AG20443 (cell line): ENCODE measurements at regions not wholly inside any gene's neighbourhood (a gene's known extent, or its start where the extent isn't known, plus 50 kb on each side); places are given as distances from the start of the nearest gene placed in this dataset.
"Not testable (repeated sequence)": the region's sequence is repeated elsewhere in the genome, so short reads cannot be mapped to it uniquely, and the experiment has no call there.

Source experiments
- DNase-seq: peaks from one replicate; pipeline ENCODE4 v3.0.0; 2012; ENCODE audit warnings: low spot score, mixed read lengths

GRCh38 chr10:11403646-11404045, 207.8 kb downstream of the USP6NL start:
- DNase-seq: not testable (repeated sequence)

DNA sequence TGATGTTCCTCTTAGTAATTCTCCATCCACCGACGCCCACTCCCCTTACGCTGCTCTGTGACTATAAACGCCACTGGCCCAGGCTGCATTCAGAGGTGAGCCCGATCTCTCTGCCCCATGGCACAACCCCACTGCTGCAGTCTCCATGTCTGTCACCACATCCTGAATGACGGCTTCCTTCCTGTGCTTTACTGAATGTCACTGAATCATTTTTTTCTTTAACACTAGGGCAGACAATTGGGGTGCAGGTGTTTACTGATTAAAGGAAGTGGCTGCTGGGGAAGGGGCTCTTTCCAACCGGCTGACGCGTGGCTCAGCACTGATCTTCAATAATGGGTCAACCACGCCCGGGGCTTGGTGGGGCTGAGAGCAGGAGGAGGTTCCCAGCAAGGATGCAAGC, 208.3 kb downstream of the USP6NL start:
- DNase-seq: no peak

DNA sequence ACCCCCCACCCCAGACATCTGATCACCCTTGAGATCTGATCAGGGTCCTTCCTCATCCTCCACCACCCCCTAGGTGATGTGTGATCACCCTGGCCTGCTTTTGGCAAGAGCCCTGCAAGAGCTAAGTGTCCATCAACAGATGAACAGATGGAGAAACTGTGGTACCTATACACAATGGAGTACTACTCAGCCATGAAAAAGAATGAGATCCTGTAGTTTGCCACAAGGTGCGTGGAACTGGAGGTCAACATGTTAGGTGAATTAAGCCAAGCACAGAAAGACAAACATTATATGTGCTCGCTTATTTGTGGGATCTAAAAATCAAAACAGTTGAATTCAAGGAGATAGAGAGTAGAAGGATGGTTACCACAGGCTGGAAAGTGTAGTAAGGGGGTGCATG, 209.1 kb downstream of the USP6NL start:
- DNase-seq: no peak

DNA sequence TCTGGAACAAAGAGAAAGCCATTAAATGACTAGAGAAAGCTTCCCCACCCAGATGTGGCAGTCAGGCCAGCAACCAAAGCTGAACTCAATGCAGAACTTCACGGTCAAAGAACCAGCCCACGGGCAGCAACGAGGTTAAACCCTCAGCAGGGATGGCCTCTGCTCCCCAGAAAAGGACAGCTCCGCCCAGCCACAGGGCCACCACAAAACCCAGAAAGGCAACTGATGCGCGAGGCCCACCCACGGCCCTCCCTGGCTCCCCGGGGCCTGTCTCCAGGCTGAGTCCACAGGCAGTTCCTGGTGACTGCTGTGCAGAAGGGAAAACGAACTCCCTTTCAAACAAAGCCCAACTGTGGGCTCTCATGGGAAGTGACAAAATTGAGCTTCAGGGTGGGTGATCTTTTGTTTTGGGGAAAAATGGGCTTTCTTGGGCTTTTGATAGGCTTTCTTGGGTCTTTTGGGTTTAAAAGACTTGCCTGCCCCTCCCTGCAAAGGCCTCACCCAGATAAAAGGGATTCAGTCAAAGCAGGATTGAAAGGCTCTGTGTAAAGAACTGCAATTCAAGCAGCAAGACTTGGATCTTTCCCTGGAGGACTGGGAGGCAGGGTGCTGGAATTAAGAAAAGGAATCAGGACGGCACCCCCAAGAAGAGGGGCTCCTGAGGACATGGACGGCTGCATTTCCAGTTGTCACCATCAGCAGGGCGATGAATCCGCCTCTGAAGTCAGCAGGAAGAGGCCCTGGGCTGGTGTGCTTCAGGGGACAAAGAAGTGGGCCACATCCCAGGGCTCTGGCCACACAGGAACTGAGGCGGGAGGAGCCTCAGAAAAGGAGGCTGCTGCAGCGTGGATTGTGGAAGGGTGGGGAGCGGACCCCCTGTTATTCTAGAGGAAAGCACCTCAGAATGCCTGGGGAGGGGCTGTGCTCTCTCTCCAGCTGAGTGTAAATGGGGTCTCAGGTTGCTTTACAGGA, 209.9 kb downstream of the USP6NL start:
- DNase-seq: no peak

DNA sequence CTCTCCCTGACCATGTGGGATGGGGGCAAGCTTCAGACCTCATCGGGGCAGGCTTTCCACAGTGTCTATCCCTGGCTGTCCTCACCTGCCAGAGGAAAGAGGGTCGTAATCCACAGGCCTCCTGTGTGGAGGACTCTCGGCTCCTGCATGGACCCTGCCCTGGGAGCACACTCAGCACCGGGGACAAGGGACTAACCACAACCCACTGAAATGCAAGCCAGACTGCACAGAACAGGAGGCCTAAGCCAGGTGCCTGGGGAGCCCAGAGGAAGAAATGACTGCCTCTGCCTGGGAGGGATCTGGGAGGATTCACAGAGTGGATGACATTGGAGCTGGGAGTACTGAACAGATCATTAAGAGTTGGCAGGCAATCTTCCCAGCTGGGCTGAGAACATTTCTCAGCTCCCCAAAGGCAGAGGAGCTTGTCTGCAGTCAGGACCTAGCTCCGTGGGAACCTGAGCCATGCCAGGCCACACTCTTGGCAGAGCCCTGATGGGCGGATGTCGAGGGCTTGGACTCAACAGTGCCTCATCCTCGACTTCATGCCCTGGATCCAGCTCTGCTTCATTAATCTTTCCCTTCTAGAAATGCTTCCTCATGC, 213.4 kb downstream of the USP6NL start:
- peak; percentile 48 for DNase-seq

- DNase-seq: no peak
These were observed 214.1 kb downstream of the USP6NL start for GRCh38 chr10:11397077-11397965.

DNA sequence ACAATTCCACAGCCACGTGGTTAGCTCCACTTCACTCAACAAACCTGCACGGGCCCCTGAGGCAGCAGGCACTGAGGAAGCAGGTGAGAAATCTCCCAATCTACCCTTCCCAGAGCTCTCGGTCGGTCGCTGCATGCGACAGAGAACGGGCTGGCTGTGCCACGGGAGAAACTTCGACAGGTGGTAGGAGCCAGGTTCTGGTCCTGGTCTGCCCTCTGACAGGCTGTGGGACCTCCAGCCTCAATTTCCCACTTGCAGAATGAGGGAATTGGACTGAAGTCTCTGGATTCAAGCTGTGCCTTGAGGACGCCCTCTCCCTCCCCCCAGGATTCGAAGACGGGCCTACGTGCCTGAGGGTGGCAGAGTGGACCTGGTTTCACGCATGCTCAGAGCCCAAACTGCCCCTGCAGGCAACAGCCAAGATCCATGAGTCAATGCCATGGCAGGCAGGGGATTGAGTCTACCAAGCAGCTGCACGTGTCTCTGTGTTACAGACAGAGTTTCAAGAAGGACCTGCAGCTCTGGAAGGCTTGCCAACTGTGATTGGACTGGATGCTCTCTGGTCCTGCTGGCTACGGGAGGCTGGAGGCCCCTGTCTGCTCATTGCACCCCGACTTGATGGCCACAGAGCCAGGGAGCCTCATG, 215.0 kb downstream of the USP6NL start:
- no peak for DNase-seq

DNA sequence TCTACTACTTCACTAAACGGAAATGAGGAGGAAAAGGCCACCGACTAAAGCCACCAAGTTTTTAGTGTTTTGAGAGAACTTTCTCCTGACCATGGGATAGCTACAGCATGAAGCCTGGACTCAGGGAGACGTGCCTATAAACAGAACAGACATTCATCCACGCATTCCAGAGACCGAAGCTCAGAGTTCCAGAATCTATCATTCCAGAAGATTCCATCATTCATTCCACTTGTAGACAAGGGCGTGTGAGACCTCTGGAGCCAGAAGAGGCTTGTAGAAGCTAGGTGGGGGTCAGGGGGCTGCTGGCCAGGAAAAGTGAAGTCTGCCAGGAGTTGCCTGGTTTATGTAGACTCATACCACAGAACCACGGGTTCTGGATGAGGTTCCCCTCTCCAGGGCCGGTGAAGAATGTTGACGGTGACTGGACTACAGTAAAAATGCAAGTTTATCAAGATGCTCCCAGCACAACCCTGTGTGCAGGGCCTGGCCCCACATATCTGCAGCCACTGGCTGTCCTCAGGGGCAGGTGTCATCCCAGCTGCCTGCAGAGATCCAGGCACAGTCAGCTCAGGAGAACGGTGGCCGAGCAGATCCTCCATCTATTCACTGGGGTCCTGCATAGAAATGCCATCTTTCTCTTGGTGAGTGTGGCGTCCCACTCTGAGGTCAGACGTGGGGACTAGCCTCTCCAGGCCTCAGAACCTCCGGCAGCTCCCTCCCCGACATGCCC, 215.7 kb downstream of the USP6NL start:
- no peak for DNase-seq

DNA sequence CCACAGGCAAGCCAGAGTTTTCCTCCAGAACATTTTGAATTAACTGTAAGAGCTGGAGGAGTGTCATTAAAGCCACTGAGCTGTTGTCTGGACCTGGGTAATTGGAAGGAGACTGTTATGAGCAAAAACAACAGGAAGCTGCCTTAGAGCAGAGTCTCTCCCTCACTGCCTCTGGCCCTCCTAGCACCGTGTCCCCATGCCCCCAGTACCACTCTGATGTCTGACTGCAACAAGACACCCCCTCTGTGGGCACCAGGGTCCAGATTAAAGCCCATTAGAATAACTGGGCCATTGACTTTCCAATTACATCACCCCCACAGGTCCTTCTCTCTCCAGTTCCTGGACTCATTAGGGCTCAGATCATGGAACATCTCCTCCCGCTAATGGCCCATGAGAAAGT, 216.3 kb downstream of the USP6NL start:
- no peak for DNase-seq

DNA sequence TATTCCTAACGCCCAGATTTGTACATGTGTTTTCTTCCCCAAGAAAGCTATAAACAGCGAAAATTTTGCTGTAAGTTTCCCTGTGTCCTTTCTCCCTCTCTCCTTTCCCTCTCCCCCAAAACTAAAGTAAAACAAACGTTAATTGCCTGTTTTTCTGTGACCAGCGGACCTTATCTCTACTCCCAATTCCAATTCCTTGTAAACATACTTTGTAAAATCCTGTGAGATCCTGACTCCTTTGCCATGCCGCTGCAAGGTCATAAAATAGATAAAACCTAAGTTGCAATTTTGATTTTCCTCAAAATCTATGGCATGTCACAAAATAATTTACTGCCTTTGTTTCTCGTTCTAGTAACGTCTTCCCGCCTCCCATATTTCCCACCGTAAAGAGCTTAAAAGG, 217.6 kb downstream of the USP6NL start:
- DNase-seq: no peak

DNA sequence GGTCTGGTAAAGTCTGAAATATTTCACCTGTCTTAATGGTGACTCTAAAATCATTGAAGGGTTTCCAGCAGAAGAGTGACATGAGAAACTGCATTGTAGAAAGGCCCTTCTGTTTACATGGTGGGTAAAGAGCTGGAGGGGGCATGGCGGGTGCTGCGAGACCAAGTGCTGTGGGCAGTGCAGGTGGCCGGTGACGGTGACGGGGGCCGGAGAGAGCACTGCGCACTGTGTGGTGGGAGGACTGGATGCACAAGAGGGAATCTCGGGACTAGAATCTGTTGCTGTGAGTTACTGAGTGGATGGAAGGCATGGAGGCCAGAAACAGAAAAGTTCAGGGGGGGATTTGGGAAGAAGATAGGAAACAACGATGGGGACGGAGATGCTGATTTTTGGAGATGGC, 218.7 kb downstream of the USP6NL start:
- no peak for DNase-seq

GRCh38 chr10:11388996-11389395, 222.5 kb downstream of the USP6NL start:
- DNase-seq: no peak

DNA sequence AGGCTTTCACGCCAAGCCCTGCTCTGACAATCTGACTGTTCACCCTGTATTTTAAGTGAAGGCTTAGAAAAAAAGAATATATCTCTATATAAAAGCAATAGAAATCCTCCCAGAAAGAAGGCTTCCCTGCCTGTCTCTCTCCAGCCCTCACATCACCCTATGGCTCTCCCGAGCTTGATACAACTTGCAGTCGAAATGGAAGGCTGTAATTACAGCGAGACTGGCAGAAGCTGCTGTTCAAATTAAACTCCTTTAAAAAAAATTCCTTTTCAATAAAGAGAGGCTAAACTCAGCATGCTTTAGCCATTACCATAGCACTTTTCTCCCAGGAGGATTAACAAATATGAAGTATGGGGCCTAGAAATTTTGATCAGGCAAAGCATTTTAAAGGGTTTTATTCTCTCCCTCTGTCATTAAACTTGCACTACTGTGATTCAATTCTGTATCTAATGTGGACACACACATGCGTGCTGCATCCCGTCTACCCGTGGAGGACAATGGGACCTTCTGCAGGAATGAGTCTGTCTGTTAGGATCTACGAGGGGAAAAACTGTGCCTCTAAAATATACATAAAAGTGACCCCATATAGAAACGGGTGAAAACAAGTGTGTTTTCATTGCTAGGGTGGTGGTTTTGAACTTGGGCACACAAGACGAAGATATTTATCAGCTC, 223.8 kb downstream of the USP6NL start:
- DNase-seq: no peak

- DNase-seq: no peak
These were observed 224.4 kb downstream of the USP6NL start for GRCh38 chr10:11387044-11387443.
